ENCODE measurements at regions not wholly inside any gene's neighbourhood (a gene's known extent, or its start where the extent isn't known, plus 50 kb on each side); places are given as distances from the start of the nearest gene placed in this dataset.

- TF ChIP-seq TAF1 (IDR thresholded peaks at IDR 0.05; ENCODE audit: borderline replicate concordance, low read depth, low read length) (no peak), ATF2 (IDR thresholded peaks at IDR 0.05; ENCODE audit: low read length) (no peak; the same call in none of the 2 replicates), CTCF (IDR thresholded peaks at IDR 0.05 in 2 of 3, conservative IDR thresholded peaks at IDR 0.05 in 1 of 3; ENCODE audit: control insufficient read depth in 2 of 3, extremely low read depth in 1 of 3, insufficient read depth in 1 of 3, low read depth in 3 of 3, low read length in 3 of 3) (no peak), SMC3 (IDR thresholded peaks at IDR 0.05; ENCODE audit: borderline replicate concordance, low read length) (no peak), RCOR1 (conservative IDR thresholded peaks at IDR 0.05; ENCODE audit: low read depth, low read length) (no peak), POLR2AphosphoS5 (IDR thresholded peaks at IDR 0.05; ENCODE audit: low read length) (no peak), CHD1 (IDR thresholded peaks at IDR 0.05; ENCODE audit: low read depth, low read length) (no peak), ELK1 (IDR thresholded peaks at IDR 0.05; ENCODE audit: low read depth, low read length) (no peak), KLF5 (IDR thresholded peaks at IDR 0.05; ENCODE audit: partially characterized antibody) (no peak), IRF3 (IDR thresholded peaks at IDR 0.05) (no peak), BACH1 (IDR thresholded peaks at IDR 0.05; ENCODE audit: borderline replicate concordance) (no peak)
Observed at GRCh38 chr7:118311121-118311836, 86.8 kb downstream of the ANKRD7 start.
